CD4-positive, alpha-beta T cell treated with Interferon alpha-2 for 1 hour (primary cell): ENCODE measurements at regions not wholly inside any gene's neighbourhood (a gene's known extent, or its start where the extent isn't known, plus 50 kb on each side); places are given as distances from the start of the nearest gene placed in this dataset.
"Not testable (repeated sequence)": the region's sequence is repeated elsewhere in the genome, so short reads cannot be mapped to it uniquely, and the experiment has no call there.

Source experiments
- DNase-seq, 2 donors: peaks; one replicate each; pipeline ENCODE4 v3.0.0-alpha.2; 2020 to 2022

DNA sequence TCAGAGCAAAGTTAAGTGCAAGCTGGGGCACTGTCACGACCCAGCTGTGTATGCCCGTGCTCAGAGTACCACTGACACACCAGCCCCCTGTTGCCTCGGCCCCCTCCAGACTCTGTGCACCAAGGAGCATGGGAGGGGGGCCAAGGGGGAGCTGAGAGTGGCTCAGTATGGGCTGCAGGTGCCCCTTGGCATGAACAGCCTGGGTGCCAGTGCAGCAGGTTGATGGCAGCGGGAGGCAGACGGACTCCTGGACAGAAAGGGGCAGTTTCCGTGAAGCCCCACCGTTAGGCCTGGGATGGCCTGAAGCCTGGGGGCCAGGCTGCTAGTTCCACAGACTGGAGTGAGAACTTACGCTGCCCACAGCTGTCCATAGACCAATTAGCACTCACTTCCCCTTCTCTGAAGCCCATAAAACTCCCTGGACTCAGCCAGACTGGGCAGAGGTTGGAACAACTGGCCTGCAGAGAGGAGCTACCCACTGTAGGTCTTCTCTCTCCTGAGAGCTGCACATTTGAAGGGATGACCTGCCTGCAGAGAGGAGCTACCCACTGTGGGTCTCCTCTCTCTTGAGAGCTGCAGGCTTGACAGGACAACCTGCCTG is 182.8 kb downstream of the DEPDC1B start:
- DNase-seq: no peak

DNA sequence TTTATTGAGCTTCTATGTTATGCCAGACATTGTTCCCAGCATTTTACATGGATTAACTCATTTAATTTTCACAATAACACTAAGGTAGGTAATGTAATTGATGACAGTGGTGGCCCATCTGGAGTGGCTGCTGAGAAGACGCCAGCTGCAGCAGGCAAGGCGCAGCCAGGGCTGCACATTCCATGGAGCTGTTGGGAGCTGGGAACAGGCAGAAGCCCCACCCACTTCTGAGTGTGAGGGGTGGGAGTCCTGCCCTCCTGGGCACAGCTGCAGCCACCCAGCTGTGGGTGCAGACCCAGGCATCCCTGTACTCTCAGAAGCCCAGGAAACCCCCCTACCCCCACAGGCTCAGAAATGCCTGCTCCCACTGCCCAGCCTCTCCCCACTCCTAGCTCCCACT is 183.3 kb downstream of the DEPDC1B start:
- DNase-seq: no peak

DNA sequence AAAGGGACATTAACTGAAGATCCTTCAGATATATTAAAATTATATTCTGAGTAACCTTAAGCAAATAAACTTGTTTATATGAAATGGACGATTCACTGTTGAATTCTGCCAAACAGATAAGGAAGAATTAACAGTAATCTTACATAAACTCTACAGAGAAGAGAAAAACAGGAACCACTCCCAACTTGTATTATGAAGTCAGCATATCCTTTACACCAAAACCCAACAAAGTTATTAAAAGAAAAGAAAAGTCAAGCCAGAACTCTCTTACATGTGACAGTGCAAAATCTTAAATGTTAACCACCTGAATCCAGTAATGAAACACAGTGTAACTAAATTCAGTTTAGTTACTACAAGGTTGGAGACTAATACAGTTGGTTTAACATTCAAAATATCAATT is 185.8 kb downstream of the DEPDC1B start:
- DNase-seq: no peak

DNA sequence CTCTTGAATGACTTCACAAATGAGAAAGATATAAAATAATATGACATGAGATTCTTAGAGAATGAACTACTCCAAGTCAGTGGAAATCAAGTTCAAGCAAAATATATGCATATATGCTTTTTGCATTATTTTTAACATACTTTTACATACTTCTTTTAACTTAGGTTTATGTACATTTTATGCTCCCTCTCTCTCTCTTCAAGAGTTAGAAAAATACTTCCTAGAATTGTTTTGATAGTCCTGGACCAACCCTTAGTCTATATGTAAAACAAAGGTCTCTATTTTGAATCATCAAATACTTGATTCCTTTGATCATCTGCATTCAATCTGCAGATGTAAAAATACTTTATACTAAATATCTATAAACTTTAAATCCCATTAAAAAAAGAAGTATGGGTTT is 187.8 kb downstream of the DEPDC1B start:
- no peak for DNase-seq

DNA sequence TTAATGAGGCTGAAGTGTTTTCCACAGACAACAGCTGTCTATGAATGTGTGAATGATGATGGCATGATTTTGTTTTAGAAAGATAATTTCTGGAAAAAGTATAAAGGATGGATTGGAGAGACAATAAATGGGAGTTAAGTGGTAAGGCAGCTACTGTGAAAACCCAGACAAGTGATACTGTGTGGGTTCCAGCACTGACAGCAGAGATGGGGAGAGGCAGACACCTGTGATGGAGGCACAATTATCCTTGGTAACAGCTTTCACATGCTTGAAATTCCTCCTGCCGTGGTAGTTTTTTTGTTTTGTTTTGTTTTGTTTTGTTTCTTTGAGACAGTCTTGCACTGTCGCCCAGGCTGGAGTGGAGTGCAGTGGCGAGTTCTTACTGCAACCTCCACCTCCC is 189.3 kb downstream of the DEPDC1B start:
- DNase-seq: no peak

DNA sequence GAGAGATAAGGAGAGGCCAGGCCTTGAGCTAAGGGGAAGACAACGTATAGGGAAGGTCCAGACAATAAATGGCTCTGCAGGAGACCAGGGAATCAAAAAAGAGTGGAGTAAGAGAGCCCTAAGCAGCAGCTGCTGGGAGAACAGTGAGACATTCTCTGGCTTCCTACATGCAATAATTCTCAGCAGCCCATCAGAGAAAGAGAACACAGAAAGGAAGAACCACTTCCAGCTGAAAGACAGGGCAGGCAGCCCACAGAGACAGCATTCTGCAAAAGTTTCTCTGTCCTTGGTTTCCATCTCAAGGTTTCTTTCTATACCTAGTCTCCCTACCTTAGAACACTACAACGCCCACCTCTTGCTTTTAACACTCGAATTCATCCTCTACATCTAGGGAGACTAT is 189.9 kb downstream of the DEPDC1B start:
- no peak for DNase-seq

DNA sequence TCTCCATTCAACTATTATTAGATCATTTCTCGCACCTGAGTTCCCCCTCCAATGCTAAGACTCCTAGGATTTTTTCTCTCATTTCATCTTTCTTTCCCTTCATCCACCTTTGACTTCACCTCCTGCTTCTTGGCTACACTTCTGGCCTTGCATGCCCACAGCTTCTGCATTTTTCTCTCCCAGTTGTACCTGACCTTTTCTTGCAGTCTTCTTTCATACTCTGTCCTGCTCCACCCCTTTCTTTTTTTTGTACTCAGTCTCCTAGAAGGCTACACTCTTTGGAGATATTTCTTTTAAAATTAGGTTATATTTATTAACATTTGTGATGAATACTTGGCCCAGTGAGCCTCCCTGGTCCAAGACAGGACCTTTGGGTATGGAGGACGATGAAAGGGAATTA is 190.4 kb downstream of the DEPDC1B start:
- no peak for DNase-seq

DNA sequence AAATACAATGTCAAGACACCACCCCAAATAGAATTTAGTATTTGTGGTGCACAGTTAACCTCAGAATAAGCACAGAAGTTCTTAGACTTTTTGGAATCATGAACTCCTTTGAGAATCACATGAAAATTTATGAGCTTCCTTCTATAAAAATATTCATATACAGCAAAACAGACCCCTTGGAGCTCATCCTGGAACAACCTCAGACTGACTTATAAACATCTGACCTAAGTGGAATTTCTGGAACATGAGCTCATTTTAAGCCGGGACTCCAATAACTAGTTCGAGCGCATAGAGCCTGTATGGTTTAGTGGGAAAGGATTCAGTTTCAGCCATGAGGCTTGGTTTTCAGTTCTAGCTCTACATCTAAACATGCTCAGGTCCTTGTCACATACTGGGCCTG is 192.3 kb downstream of the DEPDC1B start:
- DNase-seq: no peak

DNA sequence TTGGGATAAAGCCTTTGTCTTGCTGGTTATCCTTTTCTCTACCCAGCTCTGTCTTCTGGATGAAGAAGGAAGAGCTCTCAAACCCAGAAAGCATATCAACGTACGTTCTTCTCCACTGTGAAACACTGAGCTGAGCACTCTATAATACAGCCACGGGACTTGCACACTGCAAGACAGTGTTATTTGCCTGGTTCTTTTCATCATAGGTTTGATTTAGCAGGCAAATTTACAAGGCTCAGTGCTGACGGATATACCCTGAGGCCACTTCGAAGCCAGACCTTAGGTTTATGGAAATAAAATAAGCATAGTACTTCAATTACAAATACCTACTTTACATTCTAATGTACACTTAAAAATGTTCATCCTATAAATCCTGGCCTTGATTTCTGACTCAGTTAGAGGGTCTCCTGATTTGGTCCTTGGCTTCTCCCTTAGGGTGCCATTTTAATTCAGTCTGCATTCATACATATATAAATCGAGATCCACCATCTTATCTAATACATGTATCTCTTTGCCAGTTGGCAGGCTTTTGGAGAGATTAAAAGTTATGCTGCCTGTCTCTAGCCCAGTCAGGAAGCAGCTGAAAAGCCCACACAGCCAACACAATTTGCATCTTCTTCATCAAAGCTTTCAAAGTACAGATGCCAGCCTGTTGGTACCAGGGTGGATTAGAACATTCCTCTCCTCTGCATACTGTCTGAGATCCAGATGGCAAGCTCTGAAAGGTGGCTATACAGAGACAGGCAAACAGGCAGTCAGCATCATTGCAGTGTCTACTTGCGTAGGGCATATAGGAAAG is 194.4 kb downstream of the DEPDC1B start:
- no peak for DNase-seq

DNA sequence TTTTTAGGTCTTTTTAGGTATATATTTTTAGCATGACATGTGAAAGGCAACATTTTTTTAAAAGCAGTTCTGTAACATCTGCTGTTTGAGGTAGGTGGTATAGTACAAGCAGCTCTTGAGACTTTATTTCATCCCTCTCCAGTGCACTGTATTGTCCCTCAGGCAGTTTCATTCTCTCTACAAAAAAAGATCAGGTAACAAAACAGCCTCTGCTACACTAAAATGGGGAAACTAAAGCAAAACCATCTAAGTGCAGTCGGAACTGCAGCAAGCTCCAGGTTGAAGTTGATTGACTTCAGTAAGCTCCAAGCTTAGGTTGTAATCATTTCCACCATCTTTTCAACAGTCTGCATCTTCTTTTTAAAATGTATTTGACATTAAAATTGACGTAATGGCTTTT is 195.6 kb downstream of the DEPDC1B start:
- no peak for DNase-seq

DNA sequence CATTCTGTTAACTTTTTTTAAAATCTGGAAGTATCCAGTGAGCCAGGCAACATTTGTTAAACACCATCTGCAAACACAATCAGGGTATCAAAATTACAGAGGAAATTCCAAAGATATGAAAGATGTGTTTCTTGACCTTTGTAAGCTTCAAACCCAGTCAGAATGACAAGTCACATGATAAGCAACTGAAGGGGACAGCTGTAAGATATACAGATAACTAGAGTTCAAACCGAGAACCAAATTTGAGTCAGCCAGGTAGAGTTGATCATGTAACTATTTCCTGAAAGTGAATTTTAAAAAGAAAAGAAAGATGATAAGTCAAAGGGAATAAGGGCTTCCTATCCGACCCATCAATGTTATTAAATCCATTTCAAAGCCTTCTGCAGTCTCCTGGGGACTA is 196.2 kb downstream of the DEPDC1B start:
- no peak for DNase-seq

DNA sequence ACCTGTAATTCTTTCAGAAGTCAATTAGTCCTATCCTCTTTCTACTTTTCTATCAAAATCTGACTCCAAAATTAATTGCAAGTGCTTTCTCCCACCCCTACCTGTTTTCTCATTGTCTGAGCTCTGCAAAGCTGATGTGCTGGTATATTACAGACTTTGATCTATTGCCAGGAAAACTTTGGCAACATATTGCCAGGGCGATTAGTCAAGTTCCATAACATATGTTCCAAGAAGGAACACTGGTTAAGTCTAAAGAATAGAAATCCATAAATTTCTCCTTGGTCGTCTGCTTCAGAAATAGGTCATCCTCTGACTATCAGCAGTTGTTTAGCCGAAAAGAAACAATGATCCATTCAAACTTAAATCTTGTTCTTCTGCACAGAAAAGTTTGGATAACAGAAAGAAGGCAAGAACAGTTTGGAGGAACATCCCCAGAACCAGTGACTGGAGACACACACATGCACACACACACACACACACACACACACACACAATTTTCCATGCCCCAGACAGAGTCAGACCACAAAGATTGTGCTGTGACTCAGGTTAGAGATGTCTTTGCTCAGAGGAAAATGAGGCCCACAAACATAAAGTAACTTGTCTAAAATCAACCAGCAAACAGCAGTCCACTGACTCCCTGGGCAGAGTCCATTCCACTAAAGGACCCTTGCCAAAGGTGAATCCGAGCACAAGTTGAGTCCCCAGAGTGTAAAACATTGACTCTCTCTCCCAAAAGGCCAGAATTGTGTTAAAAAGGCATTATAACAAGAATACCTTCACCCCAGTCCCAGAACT is 202.1 kb downstream of the DEPDC1B start:
- DNase-seq: no peak

DNA sequence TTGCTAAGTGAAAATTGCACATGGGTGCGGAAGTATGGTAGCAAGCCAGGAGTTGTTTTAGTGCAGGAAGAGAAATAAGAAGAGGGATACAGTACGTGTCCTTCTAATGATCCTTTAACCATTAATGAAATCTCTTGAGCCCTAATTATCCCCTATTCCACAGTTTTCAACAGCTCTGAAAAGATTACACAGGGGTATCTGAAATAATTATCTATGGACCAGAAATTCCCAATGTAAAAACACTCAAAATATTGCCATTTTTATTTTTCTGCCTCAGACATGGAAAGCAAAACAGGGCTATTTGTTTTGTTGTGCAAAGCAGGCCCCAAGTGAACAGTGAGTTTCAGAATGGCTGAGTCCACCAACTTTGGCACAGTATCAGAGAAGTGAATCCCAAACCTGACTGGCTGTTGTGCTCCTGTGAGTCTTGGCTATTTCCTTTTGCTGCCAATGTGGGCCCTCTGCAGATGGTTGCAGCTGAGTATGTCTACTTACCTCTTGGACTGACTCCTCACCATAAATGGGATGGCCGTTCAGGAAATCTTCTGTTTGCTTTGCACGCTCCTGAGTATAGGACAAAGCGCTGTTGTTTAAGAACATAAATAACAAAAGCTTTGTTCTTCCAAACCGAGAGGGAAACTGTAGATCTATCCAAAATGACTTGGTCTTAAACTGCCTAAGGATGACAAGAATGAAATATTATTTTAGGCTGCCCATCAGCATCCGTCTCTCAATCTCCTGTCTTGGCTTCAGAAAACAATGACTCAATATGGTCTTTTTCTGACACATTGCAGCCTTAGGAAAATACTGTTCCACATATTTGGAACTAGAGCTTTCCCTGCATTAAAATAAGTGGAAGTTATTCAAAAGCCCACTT is 204.1 kb downstream of the DEPDC1B start:
- DNase-seq: no peak

DNA sequence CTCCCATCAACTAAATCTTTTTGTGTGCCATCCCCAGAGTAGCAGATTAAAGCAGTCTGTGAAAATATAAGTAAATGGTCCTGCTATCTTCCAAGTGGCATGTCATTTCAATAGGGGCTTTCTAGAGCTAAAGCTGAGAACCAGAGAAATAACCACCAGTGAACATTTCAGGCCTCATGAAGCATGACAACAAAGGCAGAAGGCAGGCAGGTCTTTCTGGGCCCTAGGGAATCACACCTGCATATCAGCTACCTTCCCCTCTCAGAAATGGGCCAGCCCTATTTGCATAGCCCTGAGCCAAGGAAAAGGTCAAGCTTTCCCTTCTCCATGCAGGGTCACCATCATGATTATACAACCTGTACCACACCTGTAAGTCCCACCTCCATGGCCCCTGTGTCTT is 205.3 kb downstream of the DEPDC1B start:
- peak in 1 of 2 donors; percentile 8 for DNase-seq

DNA sequence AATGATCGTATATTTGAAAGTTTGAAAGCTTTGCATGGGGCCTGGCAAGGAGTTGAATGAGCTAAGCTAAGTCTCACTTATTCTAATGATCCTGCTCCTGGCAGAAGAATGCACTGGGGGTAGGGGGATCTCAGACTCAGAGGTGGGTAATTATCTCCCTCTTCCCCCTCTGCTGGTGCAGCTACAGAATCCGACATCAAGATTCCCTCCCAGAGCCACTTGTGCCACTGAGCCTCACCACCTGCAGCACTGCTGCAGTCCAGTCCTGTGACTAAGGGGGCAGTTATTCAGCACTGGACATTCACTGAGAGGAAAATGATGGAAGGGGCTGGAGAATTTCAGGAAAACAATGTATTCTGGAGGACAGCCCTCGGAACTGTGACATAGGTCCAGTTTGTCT is 205.8 kb downstream of the DEPDC1B start:
- no peak for DNase-seq

DNA sequence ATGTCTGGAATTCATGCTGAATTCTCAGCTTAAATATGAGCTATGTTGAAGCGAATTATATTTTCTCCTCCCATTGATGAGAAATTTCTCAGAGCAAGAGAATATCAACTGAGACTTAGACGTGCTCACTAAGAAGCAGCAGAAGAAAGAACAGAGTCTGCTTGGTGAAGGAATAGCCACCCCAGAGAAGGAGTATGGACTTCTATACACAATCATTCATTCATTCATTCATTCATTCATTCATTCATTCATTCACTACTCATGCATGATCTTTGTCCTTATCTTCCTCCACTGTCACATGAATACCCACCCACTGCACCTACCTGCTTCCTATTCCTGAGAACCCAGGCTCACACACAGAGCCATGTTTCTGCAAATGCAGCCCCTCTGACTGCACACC is 206.6 kb downstream of the DEPDC1B start:
- no peak for DNase-seq

DNA sequence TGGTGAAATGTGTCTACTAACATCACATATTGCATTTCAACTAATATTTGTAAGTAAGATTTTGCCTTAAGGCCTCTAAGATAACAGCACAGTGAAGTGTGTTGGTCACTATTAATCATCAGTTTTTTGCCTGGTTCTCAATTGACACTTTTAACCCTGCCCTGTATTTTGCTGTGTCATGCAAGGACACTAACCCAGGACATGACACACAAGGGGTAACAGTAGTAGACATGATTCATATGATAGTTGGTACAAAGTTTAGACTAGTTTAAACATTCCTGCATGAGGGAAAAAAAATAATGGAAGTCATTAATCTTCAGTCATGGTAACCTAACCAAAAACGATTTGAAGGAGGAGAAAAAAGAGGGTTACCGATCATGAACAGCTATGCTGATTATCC is 207.0 kb downstream of the DEPDC1B start:
- DNase-seq: no peak

DNA sequence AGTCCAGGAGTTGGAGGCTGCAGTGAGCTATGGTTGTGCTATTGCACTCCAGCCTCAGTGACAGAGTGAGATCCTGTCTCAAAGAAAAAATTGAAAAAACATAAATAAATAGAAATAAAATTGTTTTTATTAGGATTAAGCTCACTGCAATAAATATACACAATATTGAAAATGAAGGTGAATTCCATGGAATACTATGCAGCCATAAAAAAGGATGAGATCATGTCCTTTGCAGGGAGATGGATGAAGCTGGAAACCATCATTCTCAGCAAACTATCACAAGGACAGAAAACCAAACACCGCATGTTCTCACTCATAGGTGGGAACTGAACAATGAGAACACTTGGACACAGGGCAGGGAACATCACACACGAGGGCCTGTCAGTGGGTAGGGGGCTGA is 207.6 kb downstream of the DEPDC1B start:
- DNase-seq: not testable (repeated sequence)

DNA sequence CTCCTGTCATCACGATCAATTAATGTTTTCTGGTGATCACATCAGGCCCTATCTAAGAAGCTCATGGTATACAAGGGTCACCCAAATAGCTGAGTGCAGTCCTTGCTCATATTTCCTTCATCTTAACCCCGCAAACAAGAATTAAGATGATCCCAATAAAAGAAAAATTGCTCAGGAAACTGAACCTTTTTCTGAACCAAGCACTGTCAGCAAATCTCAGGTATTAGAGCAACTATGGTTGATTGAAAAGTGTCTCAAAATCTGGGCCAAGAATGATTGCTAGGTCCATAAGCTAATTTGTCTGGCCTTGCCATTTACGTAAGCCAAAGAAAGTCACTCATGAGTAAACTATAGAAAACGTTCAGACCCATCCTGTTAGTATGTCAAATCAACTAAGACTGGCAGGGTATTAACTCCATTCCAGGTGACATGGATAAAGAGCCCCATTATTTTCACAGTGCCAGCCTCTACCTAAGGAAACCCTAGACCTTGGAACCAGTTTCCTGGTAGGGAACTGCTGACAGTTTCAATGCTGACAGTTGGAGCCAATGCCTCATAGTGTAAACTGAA is 209.3 kb downstream of the DEPDC1B start:
- no peak for DNase-seq

DNA sequence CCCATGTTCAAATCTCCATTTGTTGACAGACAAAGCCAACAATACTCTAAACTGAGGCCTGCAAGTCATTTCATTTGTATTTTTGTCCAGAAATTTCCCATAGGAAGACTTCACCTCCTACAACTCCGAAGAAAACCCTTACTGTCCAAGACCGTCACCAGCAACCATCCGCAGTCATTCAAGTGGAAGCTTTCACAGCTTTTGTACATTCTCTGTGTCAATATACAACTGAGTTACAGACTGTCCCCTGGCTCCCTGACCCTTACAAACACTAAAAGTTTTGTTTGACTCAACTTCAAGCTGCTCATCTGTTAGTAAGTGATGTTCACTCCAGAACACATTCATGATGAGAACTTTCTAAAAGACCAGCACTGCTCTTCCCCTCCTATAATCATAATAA is 210.1 kb downstream of the DEPDC1B start:
- DNase-seq: no peak

DNA sequence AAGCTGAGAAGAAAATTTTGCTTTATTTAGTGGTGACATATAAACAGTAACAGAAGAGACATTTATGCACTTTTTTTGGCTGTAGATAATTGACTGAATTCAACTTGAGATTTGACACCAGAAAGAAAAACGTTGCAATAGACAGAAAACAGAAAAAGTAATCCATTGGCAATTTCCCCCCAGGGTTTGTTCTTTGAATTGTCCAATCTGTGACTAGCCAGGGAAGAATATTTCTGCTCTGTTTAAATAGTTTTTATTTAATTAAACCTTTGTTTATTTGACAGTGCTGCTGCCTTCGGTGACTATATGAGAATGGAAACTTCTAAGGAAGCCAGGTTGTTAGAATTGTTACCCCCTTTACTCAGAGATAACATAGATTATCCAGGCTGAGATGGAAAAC is 210.6 kb downstream of the DEPDC1B start:
- no peak for DNase-seq

DNA sequence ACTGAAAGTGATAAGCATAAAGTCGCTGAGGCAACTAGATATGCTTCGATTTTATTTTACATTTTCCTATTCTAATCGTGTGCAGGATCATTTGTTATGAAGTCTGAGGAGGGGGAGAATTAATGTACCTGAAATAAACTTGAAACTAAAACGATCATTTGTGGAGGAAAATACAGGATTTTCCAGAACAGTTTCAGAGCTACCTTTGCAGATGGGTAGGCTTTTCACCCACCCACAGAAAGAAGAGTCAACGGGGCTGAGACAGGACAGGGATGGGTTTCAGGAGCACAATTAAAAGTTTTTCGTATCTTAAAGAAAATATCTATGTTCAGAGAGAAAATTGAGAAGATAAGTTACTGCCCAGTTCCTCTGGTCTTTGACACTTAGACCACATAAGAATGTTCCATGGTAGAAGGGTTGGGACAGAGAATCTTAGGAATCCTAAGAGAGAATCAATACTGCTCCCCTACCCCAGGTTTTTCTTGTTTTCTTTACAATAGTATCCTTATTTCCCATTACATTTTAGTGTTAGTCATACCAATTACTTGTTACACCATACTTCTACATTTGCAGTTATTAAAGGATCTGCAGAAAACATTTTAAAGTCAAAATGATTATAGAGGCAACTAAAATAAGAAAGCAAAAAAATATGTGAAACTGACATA is 211.4 kb downstream of the DEPDC1B start:
- no peak for DNase-seq
